AG04450 (cell line): ENCODE measurements at regions not wholly inside any gene's neighbourhood (a gene's known extent, or its start where the extent isn't known, plus 50 kb on each side); places are given as distances from the start of the nearest gene placed in this dataset.

Experiments used
- CTCF ChIA-PET: fragments of 300-600, 350-600 bp; formaldehyde crosslinking; extraction: SDS; loops from one replicate; lab custom pipeline; 2022; ENCODE audit warnings: antibody characterized with exemption, inconsistent platforms; lab: Charles Lee
- POLR2A ChIA-PET: fragments of 350-600 bp; formaldehyde crosslinking; extraction: SDS; loops from one replicate; lab custom pipeline; 2021; ENCODE audit warnings: antibody characterized with exemption, inconsistent platforms; lab: Yijun Ruan, JAX
- DNase-seq: peaks from one replicate; pipeline ENCODE4 v3.0.0-alpha.2; 2011; ENCODE audit warnings: low read depth, low spot score
- H3K27ac ChIP-seq: one replicate; pipeline ENCODE4 v1.5.1; 2012; ENCODE audit warnings: low read depth, low read length, control low read depth
- H3K27me3 ChIP-seq: one replicate; pipeline ENCODE4 v1.6.0; 2012; ENCODE audit warnings: low read length; ENCODE audit not compliant: control insufficient read depth, insufficient read depth
- H3K4me3 ChIP-seq: 2 replicates; pipeline ENCODE4 v1.5.1; 2011; ENCODE audit warnings: mild to moderate bottlenecking, low read depth, low read length, control low read depth
- H3K9me3 ChIP-seq: 2 replicates; pipeline ENCODE4 v1.5.1; 2012; ENCODE audit warnings: low read length; ENCODE audit not compliant: control insufficient read depth, insufficient read depth
- TF ChIP-seq, protein P1 (sequence below): IDR thresholded peaks from 2 replicates; pipeline ENCODE4 v1.5.1; 2011; ENCODE audit warnings: low read depth, low read length, control low read depth, inconsistent platforms

DNA sequence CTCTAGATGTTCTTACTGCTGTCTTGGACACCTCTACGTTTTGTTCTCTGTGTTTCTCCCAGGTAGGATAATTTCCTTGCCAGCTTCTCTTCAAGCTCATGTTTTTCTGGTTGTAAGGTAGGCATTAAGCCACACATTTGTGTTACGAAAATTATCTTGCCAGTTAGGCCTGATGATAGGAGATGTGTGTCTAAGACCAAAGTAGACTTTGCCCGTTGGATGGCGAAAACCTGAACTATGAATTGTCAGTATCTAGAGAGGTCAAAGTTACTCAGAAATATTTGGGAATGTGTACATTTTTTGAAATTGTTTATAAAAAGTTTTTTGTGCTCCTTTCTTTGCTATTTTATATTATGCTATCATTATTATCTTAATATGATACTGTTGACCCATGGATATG lies 72.8 kb downstream of the FHIP1A start:
- Histone ChIP-seq H3K4me3 (no peak overlapping the region), H3K9me3 (no peaks in the 10 kb centered on the region), H3K27me3 (peaks cover 5% of the 10 kb centered on the region), H3K27ac (no peak overlapping the region)
- POLR2A ChIA-PET = no interaction called here
- CTCF ChIA-PET = no interaction called here
- TF ChIP-seq, protein P1, sequence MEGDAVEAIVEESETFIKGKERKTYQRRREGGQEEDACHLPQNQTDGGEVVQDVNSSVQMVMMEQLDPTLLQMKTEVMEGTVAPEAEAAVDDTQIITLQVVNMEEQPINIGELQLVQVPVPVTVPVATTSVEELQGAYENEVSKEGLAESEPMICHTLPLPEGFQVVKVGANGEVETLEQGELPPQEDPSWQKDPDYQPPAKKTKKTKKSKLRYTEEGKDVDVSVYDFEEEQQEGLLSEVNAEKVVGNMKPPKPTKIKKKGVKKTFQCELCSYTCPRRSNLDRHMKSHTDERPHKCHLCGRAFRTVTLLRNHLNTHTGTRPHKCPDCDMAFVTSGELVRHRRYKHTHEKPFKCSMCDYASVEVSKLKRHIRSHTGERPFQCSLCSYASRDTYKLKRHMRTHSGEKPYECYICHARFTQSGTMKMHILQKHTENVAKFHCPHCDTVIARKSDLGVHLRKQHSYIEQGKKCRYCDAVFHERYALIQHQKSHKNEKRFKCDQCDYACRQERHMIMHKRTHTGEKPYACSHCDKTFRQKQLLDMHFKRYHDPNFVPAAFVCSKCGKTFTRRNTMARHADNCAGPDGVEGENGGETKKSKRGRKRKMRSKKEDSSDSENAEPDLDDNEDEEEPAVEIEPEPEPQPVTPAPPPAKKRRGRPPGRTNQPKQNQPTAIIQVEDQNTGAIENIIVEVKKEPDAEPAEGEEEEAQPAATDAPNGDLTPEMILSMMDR = no peak
- no peak for DNase-seq

DNA sequence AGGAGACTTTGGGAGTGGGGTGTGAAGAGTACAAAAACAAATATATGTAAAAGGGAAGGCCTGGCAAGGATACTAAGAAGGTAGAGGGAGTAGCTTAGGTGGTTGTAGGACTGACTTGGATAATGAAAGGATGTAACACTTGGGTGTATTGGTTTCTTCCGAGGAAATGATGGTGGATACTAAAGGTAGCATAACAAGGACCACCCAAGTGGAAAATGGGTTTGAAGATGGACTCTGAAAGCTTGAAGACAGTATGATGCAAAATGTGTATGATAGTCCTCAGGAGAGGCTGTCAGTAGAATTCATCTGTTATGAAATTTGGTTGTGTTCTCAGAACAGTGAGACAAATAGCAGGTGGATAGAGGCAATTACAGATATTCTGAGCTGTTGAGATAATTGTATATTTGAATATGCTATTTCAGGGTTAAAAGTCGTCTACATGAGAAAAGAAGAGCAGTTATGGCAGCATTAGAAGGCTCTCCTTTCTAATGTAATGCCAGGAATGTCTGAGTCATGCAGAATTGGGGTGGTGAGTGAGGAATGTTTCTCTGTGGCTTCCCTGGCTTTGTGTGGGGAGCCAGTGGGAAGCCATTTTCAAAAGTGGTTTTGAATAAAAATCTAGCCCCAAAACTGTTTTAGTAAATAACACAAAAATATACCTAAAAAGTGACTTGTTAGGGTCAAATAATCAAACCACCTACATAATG lies 75.6 kb downstream of the FHIP1A start:
- POLR2A ChIA-PET = no interaction called here
- CTCF ChIA-PET = interaction anchor here (1.0 to 1.3 kb wide), 2 partner anchors 12 to 49 kb away, joined by 3 to 5 read pairs; no protein-coding TSS in a partner anchor

DNA sequence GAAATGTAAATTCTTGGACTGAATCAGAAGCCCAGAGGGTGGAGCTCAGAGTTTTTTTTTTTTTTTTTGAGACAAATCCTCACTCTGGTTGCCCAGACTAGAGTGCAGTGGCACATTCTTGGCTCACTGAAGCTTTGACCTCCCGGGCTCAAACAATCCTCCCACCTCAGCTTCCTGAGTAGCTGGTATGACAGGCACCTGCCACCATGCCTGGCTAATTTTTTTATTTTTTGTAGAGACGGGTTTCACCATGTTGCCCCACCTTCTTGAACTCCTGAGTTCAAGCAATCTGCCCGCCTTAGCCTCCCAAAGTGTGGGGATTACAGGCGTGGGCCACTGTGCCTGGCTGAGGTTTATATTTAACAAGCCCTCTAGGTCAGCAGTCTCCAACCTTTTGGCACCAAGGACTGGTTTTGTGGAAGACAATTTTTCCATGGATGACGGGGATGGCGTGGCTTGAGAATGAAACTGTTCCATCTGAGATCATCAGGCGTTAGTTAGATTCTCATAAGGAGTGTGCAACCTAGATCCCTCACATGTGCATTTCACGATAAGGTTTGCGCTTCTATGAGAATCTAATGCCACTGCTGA lies 76.7 kb downstream of the FHIP1A start:
- Histone ChIP-seq H3K27me3 (no peaks in the 10 kb centered on the region), H3K9me3 (no peaks in the 10 kb centered on the region), H3K4me3 (no peak overlapping the region), H3K27ac (no peak overlapping the region)
- ChIA-PET POLR2A (no interaction called here), CTCF (interaction anchor here (0.7 kb wide), 2 partner anchors 123 to 138 kb away, joined by 3 read pairs; no protein-coding TSS in a partner anchor)
- DNase-seq = no peak
- TF ChIP-seq, protein P1 = no peak

More for the DNA sequence above, 75.6 kb downstream of the FHIP1A start:
- DNase-seq = peak; percentile 49
- Histone ChIP-seq H3K4me3 (no peak overlapping the region), H3K27ac (no peak overlapping the region), H3K27me3 (peaks cover 5% of the 10 kb centered on the region), H3K9me3 (no peaks in the 10 kb centered on the region)
- TF ChIP-seq, protein P1 = no peak

DNA sequence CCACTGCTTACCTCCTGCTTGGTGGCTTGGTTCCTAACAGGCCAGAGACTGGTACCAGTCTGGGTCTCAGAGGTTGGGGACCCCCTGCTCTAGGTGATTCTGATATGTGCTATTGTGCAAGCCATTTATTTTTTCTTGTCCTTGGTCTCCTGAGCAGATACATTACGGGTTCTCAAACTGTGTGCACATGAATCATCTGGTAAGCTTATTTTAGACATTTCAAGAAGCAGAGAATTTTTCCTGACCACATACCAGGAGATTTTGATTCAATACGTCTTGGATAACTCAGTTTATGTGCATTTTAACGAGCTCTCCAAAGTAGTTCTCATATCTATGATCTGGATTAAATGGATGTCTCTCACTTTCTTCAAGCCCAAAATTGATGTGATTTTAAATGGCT lies 77.2 kb downstream of the FHIP1A start:
- no peak overlapping the region for H3K4me3 ChIP-seq
- ChIA-PET POLR2A (no interaction called here), CTCF (no interaction called here)
- H3K9me3 ChIP-seq = no peaks in the 10 kb centered on the region
- DNase-seq = no peak
- no peak overlapping the region for H3K27ac ChIP-seq
- H3K27me3 ChIP-seq = no peaks in the 10 kb centered on the region
- TF ChIP-seq, protein P1 = no peak

DNA sequence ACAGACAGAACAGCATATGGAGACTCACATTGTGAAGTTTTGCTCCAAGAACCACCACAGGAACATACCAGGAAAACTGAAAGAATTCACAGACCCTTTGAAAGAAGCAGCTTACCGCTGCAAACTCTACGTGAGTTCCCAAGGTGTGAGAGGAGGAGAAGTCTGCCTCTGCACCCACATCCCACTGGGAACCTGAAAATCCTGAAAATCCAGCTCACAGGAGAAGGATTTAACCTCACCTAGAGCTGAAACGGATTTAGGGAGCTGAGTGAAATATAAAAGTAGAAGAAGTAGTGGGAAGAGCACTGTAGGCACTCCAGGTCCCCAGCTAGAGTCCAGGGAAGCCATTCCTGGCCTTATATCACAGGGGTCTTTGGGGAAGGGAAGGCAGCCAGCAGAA lies 80.0 kb downstream of the FHIP1A start:
- no peak overlapping the region for H3K4me3 ChIP-seq
- H3K27ac ChIP-seq = no peak overlapping the region
- no peaks in the 10 kb centered on the region for H3K27me3 ChIP-seq
- CTCF ChIA-PET = no interaction called here
- POLR2A ChIA-PET = interaction anchor here (0.5 kb wide), 1 partner anchor 873 kb away, joined by 8 read pairs; no protein-coding TSS in a partner anchor
- TF ChIP-seq, protein P1 = no peak
- H3K9me3 ChIP-seq = no peaks in the 10 kb centered on the region
- DNase-seq = no peak
